ENCODE measurements at regions not wholly inside any gene's neighbourhood (a gene's known extent, or its start where the extent isn't known, plus 50 kb on each side); places are given as distances from the start of the nearest gene placed in this dataset.

- DNase-seq, result no peak
Observed at GRCh38 chr7:28231176-28231575, 50.6 kb upstream of the JAZF1 start.

DNA sequence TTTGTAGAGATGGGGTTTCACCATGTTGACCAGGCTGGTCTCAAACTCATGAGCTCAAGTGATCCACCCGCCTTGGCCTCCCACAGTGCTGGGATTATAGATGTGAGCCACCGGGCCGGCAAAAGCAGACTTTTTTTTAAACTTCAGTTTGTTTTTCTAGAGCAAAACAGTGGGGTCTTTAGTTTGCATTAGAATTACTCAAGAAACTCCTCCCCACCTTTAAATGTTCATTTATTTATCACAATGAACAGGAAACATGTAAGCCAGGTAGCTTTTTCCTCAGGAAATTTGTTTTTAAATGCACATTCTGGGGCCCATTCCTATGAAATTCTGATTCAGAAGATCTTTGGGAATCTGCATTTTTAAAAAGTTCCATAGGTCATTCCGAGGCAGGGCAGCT, 56.0 kb upstream of the JAZF1 start:
- DNase-seq, result no peak

DNA sequence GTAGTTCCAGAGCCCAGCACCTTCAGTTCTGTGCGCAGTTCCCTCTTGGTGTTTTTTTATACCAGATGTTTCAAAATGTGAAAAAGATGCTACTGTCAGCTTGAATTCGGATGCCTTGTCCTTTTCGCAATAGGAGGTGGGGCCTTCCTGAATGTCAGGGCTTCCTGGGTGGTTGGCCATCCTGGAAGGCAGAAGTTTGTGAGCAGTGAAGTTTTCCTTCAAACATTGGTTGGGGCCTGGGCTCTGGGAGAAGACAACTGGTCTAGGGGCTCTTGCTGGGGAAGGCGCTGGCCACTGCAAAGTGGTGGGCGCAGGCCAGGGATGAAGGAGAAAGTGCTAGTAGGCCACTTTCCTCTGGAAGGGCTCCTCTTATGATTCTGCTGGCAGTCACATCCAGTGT, 56.8 kb upstream of the JAZF1 start:
- peak; percentile 14 for DNase-seq

GRCh38 chr7:28239823-28240204, 59.2 kb upstream of the JAZF1 start:
- peak; percentile 80 for DNase-seq

DNA sequence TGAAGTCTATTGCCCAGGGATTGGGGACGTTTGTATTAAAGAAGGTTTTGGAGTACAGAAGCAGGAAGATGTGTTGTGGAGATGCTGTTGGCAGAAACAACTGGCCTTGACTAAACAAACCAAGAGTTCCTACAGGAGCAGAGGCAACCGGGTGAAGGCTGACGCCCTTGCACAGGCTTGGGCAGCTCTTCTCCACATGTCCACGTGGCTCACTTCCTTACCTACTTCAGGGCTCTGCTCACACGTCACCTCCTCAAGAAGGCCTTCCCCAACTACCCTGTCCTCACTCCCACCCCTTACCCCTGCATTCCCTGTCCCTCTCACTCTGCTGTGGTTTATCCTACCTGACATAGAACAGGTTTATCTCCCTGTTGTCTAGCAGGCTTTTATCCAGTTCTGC, 59.9 kb upstream of the JAZF1 start:
- DNase-seq, result no peak

DNA sequence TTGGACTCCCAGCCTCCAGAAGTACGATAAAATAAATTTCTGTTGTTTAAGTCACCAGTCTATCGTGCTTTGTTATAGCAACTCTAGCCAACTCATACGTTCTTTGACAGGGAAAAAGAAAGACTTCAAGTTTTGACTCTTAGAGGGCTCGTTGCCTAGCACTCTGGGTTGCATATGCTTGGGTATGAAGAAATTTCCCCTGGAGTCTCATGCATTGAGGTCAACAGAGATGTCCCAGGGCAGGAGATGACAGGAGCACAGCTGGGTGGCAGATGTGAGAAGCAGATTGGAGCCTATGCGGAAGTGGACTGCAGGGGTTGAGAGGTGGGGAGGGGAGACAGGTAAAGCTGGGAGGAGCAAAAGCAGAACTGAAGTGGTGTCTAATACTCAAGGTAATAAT, 63.3 kb upstream of the JAZF1 start:
- peak; percentile 32 for DNase-seq

DNA sequence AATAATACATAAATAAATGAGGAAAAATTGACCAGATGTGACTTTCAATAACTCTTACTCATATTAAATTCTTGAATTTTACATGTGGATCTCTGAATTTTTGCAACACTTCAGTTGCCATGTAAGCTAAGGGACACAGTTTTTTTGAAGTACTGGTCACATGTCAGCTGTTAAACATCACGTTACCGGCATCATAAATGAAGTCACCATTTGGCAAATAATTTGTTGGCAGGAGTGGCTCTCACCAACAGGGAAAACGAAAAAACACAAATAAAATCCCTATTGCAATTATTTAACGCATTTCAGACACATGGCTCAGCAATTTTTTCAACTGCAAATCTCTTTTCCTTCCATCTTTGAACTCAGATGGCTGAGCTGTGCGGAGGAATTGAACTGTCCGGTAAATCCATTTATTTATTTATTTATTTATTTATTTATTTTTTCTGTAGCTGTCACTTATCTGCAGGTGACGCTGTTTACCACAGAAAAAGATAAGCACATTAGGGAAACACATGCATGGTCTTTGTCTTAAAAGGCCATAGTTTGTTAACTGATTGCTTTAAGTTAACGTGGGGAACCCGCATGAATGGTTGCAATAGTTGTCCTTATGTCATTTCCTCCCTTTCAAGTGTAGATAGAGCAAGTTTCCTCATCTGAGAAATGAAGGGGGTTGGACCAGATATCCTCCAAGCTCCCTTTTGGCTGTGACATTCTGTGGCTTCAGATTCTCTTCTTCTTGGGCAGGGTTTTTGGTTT, 64.7 kb upstream of the JAZF1 start:
- peak; percentile 73 for DNase-seq

DNA sequence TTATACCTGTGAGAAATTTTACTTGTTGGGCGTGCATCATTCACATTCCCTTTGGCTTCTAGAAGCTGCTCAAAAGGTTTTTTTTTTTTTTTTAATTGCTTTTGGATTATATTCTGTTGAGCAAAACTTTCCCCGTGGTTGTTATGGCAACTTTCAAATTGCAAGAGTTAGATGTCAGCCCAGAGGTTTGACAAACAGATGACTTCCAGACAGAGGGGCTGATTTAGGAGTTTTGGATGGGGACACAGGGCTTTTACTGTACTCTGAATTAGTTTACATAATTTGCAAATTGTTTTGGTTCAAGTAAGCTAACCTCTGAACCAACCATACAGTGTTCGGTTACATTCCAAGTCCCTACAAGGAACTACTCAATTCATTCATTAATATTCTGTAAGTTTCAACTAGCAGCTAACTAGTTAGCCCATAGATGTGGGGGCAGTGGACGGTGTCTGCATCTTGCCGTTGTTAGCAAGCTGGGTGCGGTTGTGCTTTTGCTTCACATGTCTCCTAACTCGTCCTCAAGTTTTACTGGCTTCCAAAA, 66.4 kb upstream of the JAZF1 start:
- no peak for DNase-seq

GRCh38 chr7:28258240-28258639, 77.6 kb upstream of the JAZF1 start:
- no peak for DNase-seq

DNA sequence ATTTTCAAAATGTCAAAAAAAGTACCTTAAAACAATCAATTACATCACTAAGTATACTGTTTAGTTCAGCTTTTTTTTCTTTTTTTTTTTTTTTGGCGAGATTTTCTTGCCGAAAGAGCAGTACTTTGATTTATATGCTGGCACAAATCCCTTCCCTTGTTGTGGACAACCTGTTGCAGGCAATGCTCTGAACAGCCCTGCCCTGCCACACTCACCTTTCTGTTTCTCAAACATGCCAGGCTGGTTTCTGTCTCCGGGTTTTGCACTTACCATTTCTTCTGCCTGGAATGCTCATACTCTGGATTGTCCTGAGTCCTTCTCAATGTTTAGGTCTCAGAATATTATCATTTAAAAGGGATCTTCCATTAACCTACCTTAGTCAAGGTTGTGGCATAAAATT, 80.4 kb upstream of the JAZF1 start:
- no peak for DNase-seq

DNA sequence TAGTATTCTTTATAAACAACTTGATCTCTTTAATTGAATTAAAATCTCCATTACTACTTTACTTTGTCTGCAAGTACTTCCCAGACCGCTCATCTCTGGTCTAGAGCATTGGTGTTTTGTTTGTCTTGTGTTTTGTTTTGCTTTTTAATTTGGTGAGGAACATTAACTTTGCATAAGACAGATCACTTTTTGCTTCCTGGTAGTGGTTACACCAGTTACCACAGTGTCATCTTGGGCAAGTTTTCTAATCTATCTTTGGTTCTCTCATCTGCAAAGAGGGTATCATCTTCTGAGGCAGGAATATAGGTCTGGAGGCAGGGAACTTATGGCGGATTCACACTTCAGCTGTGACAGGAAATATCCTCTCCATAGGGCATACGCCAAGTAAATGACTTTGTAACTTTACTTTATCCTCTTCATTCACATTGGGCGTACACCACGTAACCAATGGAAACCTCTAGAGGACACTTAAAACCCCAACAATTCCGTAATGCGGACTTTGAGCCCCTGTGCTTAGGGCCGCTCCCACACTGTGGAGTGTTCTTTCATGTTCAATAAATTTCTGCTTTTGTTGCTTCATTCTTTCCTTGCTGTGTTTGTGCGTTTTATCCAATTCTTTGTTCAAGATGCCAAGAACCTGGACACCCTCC, 83.2 kb upstream of the JAZF1 start:
- DNase-seq, result peak; percentile 14

- DNase-seq, result no peak
Observed at GRCh38 chr7:28266402-28266801, 85.8 kb upstream of the JAZF1 start.

DNA sequence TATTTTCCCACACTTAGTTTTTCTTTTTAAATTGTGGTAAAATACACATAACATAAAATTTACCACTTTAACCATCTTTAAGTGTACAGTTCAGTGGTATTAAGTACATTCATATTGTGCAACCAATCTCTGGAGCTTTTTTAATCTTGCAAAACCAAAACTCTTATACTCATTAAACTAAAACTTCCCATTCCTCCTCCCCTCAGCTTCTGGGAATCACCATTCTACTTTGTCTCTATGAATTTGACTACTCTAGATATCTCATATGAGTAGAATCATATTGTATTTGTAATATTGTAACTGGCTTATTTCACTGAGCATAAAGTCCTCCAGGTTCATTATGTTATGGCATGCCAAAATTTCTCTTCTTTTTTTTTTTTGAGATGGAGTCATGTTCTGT, 86.4 kb upstream of the JAZF1 start:
- DNase-seq, result no peak

DNA sequence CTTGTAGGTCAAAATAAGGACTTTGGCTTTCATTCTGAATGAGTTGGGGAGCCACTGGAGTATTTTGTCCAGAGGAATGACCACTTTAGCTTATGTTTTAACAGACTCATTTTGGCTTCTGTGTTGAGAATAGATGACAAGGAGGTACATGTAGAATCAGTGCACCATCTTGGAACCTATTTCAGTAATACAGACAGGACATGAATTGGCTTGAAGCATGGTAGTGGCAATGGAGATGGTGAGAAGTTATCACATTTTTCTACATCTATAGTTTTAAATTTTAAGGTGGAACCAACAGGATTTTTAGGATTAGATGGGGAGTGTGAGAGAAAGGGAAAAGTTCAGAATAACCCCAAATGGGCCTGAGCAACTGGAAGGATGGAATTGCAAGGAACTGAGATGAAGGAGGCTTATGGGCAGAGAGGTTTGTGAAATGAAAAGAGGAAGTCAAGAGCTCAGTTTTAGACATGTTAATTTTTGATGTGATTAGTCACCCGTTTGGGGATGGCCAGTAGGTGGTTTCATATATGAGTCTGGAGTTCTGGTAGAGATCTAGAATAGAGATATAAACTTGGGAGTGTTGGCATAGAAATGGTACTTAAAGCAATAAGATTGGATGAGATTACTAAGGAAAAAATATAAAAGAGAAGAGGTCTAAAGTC, 89.2 kb upstream of the JAZF1 start:
- peak; percentile 64 for DNase-seq

- no peak for DNase-seq
Observed at GRCh38 chr7:28270536-28270935, 89.9 kb upstream of the JAZF1 start.

DNA sequence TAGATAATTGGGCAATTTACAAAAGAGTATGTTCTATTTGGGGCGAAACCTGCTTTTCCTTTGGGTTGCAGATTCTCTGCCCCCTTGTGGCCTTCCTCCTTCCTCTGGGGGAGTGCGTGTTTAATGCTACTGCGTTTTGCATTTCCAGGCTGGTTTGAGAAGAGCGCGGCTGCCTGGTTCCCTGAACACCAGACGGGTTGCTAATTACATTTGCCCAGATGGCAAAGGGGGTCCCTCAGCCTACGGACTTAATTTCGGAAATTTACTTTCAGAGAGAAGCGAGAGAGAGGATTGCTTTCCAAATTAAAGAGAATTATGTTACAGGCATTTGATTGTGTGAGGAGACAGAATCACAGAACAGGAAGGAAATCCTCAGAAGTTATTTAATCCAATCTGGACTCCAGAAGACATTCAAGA, 91.9 kb upstream of the JAZF1 start:
- peak; percentile 88 for DNase-seq

- no peak for DNase-seq
Observed at GRCh38 chr7:28276298-28276697, 95.7 kb upstream of the JAZF1 start.

DNA sequence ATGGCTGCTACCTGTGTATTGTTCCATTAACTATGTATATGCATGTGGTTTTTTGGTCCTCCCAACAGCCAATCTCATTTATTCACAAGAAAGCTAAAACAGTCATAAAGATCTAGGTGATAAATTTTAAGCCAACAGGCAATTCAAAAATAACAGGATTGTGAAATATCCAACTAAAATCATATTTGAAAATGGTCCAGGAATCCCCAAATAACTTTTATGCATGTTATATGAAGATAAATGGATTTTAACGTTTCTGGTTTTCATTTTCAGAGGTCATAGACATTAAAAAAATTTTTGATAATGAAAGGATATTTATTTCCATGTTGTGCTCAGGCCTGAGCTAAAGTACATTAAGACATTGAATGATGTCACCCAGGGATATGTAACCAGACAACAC, 96.8 kb upstream of the JAZF1 start:
- DNase-seq, result no peak

- DNase-seq, result no peak
Observed at GRCh38 chr7:28277958-28278357, 97.4 kb upstream of the JAZF1 start.

DNA sequence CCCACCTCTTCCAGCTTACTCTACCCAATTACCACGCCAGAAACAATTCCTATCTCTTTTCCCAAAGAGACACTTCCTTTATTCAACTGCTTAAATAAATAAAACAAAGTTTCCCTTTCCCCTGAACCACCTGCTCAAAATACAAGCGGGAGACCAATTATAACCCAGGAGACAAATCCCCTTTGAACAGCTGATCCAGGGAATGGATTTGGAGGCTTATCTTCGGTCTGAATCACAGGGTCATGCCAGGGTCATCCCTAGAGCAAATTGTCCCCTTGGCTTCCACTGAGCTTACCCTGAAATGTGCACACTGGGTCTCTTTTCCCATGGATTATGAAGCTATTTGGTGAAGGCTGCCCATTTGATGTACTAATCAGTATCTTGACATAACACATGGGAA, 99.9 kb upstream of the JAZF1 start:
- DNase-seq, result no peak

GRCh38 chr7:28290496-28290895, 109.9 kb upstream of the JAZF1 start:
- peak; percentile 10 for DNase-seq

DNA sequence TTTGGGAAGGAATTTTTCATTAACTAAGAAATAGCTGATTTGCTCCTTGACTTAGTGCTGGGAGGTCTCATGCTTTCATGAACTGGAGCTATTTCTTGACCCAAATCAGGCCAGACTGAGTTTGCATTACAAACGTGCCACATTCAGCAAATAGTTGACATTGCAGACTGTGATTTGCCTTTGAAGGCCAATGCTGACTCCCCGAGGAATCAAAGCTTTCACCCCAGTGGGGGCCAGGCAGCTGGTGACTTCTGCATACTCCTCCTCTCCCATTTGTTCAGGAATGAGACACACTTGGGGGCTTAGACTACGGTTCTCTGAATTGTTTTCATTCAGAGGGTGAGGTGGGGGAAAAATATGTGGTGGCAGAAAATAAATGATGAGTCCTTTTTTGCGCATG, 111.0 kb upstream of the JAZF1 start:
- DNase-seq, result no peak

DNA sequence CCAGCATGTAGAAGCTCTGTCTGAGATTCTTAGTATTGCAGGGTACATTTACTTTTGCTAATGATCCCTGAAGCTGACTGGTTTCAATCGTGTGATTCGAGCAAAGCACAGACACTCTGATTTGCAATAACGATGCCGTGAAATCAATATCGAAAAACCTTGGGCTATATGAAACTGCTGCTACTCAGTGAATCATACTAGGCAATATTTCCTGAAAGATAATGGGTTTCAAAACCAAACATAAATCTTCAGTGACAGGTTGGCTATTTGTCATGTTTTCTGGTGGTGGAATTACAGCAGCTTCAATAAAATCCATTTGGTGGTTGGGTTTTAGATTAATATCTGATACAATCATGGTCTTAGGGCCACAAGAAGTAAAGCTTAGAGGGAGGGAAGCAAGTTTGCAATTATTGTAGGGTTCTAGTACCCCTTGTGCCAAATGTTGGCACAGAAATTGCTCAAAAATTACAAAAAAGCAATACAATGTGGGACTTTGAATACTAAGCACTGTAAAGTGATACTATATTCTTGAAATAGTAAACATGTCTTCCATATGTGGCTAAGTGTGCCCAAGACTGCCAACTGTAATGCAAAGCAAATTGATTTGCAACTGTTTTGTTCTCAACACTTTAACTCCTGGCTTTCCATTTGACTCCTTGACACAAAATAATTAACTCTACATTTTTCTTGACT, 112.4 kb upstream of the JAZF1 start:
- peak; percentile 69 for DNase-seq

GRCh38 chr7:28293527-28293835, 112.9 kb upstream of the JAZF1 start:
- no peak for DNase-seq
